HCT116 (cell line): ENCODE measurements at regions not wholly inside any gene's neighbourhood (a gene's known extent, or its start where the extent isn't known, plus 50 kb on each side); places are given as distances from the start of the nearest gene placed in this dataset.

Experiments
- CBX3 ChIP-seq: IDR thresholded peaks from 2 replicates; pipeline ENCODE4 v1.6.1; 2012; ENCODE audit warnings: low read depth
- CEBPB ChIP-seq: IDR thresholded peaks from 2 replicates; pipeline ENCODE4 v1.6.1; 2012; ENCODE audit warnings: low read depth
- CTCF ChIP-seq, 3 experiments: fragments of 200-600 bp in 1 of 3; sonication (generic) in 1 of 3; IDR thresholded peaks in 2 of 3; conservative IDR thresholded peaks in 1 of 3; 2 replicates each; pipeline ENCODE4 v1.5.1; 2012 to 2017; ENCODE audit warnings: low read depth in 2 of 3, low read length in 2 of 3, antibody characterized with exemption in 1 of 3, borderline replicate concordance in 1 of 3, control low read depth in 1 of 3, mild to moderate bottlenecking in 1 of 3, mixed read lengths in 1 of 3, mixed run types in 1 of 3, moderate library complexity in 1 of 3; ENCODE audit not compliant: insufficient read depth in 1 of 3
- ELF1 ChIP-seq: IDR thresholded peaks from 2 replicates; pipeline ENCODE4 v1.6.1; 2012; ENCODE audit warnings: low read depth, borderline replicate concordance
- EZH2 ChIP-seq: fragments of 200-600 bp; sonication (generic); IDR thresholded peaks from 2 replicates; pipeline ENCODE4 v1.6.1; 2017; ENCODE audit warnings: antibody characterized with exemption, mixed run types
- EZH2phosphoT487 ChIP-seq: fragments of 200-600 bp; IDR thresholded peaks from 2 replicates; pipeline ENCODE4 v1.6.1; 2018; ENCODE audit warnings: antibody characterized with exemption, borderline replicate concordance
- FOSL1 ChIP-seq: IDR thresholded peaks from 2 replicates; pipeline ENCODE4 v1.6.1; 2012; ENCODE audit warnings: low read depth
- JUND ChIP-seq: IDR thresholded peaks from 2 replicates; pipeline ENCODE4 v1.6.1; 2012
- POLR2A ChIP-seq: IDR thresholded peaks from 2 replicates; pipeline ENCODE4 v1.7.0; 2011; ENCODE audit warnings: borderline replicate concordance; ENCODE audit not compliant: insufficient read depth, insufficient read length; ENCODE audit errors: extremely low read depth
- POLR2AphosphoS5 ChIP-seq: IDR thresholded peaks from 2 replicates; pipeline ENCODE4 v1.6.1; 2011; ENCODE audit warnings: mild to moderate bottlenecking, low read depth, low read length, moderate library complexity
- REST ChIP-seq: IDR thresholded peaks from 2 replicates; pipeline ENCODE4 v1.6.1; 2012; ENCODE audit warnings: low read depth
- SRF ChIP-seq: IDR thresholded peaks from 2 replicates; pipeline ENCODE4 v1.6.1; 2012; ENCODE audit warnings: low read depth
- TCF7L2 ChIP-seq: IDR thresholded peaks from 2 replicates; pipeline ENCODE4 v1.7.0; 2011; ENCODE audit warnings: borderline replicate concordance, inconsistent platforms; ENCODE audit not compliant: insufficient read depth, insufficient read length; ENCODE audit errors: extremely low read depth

- no peak for TF ChIP-seq CTCF (IDR thresholded peaks at IDR 0.05 in 2 of 3, conservative IDR thresholded peaks at IDR 0.05 in 1 of 3; ENCODE audit: borderline replicate concordance in 1 of 3, insufficient read depth in 1 of 3, low read depth in 2 of 3, low read length in 2 of 3)
- no peak for TF ChIP-seq EZH2phosphoT487
- no peak for TF ChIP-seq REST
- no peak for TF ChIP-seq POLR2A
- no peak for TF ChIP-seq EZH2
- no peak for TF ChIP-seq FOSL1
- no peak for TF ChIP-seq CEBPB
- no peak for TF ChIP-seq SRF
- no peak for TF ChIP-seq CBX3
- no peak for TF ChIP-seq ELF1
- TF ChIP-seq JUND = no peak
- no peak for TF ChIP-seq TCF7L2
- no peak for TF ChIP-seq POLR2AphosphoS5
These were observed 147.8 kb upstream of the MAGI3 start for GRCh38 chr1:113242481-113242880.
